ENCODE measurements at regions not wholly inside any gene's neighbourhood (a gene's known extent, or its start where the extent isn't known, plus 50 kb on each side); places are given as distances from the start of the nearest gene placed in this dataset.
"Not testable (repeated sequence)": the region's sequence is repeated elsewhere in the genome, so short reads cannot be mapped to it uniquely, and the experiment has no call there.

DNA sequence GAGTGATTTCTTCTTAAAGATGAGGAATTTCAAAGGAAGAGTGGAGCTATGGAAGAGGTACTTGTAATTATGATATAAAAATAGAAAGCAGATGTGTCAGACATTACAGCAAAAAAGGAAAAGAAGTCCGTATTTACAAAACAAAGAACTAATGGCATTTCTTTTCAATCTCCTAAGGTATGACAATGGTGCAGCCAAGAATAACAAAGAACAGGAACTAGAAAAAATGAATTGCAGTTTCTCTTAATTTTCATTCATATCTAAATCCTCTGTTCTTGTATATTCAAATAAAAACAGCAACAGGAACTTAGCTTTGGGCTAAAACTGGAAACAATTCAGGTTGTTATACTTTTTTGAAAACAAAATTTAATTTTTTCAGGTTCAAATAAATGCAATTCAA, 105.1 kb downstream of the SPRY1 start:
- DNase-seq: no peak

DNA sequence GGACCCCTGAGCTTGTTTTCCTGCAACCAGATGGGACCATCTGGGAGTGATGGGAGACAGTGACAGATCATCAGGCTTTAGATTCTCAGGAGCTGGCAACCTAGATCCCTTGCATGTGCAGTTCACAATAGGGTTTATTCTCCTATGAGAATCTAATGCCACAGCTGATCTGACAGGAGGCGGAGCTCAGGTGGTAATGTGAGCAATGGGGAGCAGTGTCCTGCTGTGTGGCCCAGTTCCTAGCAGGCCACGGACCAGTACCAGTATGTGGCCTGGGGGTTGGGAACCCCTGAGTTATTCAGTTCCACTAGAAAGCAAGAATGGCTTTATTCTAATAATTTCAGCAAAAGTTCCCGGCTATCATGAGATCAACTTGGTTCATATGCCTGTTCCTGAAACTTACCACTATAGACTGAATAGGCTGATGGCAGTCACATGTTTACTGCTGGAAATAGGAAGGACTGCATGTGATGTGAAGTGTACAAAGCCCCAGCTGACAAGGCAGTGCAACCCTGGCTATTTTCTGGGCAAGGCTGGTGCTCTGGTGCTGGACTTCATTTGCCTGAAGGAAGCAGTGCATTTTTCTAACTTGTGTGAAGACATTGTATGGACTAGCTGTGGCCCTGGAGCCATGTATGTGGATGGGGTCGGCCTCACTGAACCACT, 107.2 kb downstream of the SPRY1 start:
- no peak for DNase-seq

- DNase-seq: no peak
These were observed 108.8 kb downstream of the SPRY1 start for GRCh38 chr4:123505095-123506010.

DNA sequence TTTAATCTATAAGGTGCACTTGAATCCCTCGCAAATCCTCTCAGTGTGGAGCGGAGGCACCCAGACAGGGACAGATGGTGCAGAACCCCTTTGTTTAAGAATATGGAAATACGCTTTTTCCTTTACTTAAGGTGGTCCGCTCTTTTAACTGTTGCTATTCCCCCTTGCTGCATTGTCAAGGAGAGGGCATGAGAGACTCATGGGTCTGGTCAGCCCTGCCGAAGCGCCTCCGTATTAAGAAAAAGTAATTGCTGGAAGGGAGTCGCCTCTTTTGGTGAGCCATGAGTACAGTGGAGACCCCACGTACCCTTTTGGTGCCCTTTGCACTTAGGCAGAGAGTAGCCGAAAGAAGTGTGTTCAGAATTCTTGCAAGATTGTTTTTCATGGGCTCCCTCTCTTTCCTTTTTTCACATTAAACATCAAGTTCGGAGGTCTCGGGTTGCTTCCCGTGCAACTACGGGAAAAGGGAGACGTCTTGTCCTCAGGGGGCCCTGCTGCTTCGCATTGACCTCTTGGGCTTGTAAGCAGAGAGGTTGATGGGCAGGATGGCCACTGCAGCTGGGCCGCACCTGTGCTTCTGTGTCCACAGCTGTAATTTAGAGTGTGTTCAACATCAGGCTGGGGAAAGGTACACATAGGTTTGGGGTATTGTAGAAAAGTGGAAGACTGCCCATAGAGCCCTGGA, 109.6 kb downstream of the SPRY1 start:
- no peak for DNase-seq

DNA sequence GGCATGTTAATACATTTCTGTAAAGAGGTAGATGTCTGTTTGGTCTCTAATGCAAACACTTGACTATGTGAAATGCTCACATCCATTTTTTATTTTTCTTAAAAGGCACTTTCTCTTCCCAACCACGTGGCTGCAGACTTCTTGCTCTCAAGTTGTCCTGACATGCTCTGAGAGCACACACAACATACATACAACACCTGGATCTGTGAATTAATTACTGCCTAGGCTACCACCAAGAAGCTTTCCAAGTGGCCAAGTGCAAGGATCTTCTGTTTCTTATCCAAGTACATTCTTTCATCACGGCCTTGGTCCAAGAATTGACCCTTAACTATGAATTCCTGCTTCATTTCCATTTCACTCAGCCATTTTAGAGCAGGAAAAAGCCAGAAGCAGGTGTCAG, 110.8 kb downstream of the SPRY1 start:
- DNase-seq: no peak

DNA sequence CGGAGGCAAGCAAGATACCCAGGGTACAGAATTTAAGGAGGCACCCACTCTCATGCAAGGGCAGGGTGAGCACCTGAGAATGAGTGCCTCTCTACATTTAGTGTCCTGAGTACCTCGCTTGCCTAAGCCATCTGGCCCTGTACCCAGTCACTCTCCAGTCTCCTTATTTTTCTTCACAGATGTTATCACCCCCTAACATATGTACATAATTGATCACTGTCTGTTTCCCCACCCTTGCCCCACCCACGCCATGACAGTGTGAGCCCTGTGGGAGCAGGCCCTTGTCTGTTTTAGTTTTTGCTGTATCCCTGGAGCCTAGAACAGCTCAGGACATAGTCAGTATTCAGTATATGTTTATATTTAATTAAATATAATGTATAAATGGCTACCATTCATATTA, 113.6 kb downstream of the SPRY1 start:
- DNase-seq: no peak

DNA sequence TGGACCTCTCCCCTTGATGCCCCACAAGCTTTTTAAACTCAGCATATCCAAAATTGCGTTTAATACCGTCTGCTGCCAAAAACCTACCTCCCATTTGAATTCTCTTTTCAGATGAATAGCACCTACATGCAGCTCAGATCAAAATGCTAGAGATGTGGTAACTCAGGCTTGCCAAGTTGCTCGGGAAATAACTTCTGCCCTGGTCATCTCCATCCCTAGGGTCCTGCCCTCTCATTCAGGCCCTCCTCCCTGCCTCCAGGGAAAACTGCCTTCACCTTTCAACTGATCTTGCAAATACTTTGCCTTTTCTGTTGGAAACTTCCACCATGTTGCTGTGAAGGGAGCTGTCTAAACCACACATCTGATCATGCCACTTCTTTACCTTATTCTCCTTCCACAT, 114.1 kb downstream of the SPRY1 start:
- no peak for DNase-seq

DNA sequence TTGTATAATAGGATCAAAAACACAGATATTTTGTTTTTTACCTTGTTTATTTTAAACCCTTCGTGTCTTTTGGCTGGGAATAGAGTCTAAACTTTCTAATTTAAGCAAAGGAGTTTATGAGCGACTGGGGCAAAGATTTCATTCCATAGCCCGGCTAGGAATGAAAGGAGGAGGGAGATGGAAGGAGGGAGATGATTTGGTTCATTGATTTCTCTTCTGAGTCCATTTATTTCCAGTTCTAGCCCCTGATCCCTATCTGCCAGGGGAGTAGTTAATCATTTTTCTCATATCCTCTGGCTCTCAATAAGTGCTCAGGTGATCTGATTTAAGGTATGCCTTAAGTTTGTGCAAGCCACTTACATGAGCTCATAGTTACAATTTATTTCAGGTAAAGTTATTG, 120.0 kb downstream of the SPRY1 start:
- DNase-seq: no peak

- DNase-seq: no peak
These were observed 120.6 kb downstream of the SPRY1 start for GRCh38 chr4:123517176-123517575.

GRCh38 chr4:123517971-123518370, 121.4 kb downstream of the SPRY1 start:
- DNase-seq: no peak

GRCh38 chr4:123520325-123520724, 123.7 kb downstream of the SPRY1 start:
- no peak for DNase-seq

DNA sequence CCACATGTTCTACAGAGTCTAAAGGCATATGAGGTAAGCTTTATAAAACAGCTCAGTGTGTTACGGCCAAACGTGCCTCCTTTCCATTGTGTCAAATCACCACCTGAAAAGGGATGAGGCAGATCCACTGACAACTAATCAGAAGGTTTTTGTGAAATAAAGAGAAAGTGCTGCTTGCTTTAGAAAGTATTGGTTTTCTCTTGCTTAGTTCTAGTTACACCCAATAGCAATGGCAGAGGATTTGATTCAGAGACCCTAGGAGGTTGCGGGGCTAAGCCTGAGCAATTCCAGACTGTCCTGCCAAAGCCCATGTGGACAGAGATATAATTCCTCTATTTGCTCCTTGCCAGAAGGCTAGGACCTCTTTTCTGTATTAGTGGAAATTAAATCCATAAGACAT, 125.5 kb downstream of the SPRY1 start:
- no peak for DNase-seq

DNA sequence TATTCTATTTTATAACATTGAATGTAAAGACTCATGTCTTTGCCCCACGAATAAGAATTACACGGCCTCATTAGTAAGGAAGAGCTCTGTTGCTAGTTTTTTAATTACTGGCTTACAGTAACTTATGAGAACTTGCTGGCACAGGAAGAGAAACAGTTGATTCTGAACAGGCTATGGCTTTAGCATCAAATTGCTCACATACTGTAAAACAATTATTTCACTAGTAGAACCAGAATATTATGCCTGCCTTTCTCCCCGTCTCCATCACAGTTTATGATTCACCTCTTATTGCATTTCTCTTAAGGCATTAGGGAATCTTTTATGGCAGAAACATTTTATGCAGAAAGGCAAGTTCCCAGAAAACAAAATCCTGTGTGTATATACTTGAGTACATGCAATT, 126.1 kb downstream of the SPRY1 start:
- no peak for DNase-seq

DNA sequence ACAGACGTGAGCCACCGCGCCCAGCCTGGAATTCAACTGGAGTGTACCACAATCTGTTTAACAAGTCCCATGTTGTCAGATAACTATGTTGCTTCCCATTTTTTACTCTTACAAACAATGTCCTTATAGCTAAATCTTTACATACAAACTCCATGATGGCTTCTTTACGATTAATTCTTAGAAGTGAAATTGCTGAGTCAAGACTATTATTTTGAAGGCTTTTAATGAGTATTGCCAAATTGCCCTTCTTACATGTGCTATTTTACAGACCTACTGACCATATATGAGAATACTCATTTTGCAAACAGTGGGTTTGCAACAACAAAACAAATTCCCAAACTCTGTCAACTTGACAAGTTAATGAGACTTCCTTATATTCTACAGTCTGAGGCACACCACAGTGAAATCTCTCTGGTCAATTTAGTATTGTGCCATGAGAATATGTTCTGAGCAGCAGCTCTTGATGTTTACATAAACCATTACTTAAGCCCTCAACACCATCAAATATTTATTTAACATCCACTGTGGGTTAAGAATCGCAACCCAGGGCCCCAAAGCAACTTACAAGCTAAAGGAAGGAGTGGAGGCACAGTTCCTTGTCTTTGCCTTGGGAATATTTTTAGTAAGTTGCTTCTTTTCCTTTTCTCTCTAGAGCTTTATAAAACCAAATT, 128.5 kb downstream of the SPRY1 start:
- DNase-seq: no peak

GRCh38 chr4:123526511-123526910, 129.9 kb downstream of the SPRY1 start:
- no peak for DNase-seq

GRCh38 chr4:123528501-123529277, 132.1 kb downstream of the SPRY1 start:
- no peak for DNase-seq

DNA sequence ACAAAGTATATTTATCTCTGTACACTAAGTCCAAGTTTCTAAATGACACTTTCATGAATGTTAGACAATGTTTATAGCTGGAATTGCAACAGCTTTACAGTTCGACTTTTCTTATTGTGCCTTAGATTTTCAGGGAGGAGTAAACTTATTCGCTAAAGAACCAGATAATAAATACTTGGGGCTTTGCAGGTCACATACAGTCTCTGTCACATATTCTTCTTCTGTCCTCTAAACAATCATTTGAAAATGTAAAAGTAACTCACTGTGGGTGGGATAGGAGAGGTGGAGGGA, 132.6 kb downstream of the SPRY1 start:
- DNase-seq: no peak

GRCh38 chr4:123530357-123530756, 133.8 kb downstream of the SPRY1 start:
- DNase-seq: no peak

DNA sequence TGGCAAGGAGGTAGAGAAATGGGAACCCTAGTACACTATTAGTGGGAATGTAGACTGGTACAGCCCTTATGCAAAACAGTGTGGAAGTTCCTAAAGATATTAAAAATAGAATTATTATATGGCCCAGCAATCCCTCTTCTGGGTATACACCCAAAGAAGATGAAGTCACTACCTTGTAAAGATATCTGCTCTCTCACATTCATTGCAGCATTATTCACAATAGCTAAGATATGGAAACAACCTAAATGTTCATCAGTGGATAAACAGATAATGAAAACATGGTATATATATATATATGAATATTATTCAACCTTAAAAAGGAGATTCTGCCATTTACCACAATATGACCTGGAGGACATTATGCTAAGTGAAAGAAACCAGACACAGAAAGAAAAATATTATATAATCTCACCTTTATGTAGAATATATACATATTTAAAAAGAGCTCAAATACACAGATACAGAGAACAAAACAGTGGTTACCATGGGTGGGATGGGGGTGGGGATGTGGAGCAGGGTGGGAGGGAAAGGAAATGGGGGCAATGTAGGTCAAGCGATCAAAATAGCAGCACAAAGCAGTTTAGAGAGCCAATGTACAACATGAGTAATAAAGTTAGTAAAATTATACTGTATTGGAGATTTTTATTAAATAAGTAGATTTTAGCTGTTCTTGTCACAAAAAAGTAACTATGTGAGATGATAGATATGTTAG, 138.6 kb downstream of the SPRY1 start:
- DNase-seq: no peak

DNA sequence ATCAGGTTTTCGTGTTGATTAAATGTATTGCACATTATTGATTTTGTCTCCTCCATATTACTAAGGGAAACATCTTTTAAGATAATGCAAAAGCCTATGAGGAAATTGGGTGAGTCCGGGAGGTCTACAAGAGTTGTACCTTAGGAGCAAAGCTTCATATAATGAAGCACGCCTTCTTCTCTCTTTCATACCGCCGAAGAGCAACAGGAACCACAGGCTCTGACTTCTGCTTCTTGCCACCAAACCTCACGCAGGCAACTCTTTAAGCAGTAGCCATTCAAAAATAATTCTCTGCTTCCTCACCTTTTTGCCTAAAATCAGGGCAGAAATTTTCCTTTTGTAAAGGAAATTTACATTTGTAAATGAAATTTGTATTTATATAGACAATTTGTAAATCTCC, 139.6 kb downstream of the SPRY1 start:
- no peak for DNase-seq

DNA sequence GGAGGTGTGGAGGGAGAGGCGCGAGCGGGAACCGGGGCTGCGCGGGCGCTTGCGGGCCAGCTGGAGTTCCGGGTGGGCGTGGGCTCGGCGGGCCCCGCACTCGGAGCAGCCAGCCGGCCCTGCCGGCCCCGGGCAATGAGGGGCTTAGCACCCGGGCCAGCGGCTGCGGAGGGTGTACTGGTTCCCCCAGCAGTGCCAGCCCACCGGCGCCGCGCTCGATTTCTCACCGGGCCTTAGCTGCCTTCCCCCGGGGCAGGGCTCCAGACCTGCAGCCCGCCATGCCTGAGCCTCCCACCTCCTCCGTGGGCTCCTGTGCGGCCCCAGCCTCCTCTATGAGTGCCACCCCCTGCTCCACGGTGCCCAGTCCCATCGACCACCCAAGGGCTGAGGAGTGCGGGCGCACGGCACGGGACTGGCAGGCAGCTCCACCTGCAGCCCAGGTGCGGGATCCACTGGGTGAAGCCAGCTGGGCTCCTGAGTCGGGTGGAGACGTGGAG, 141.4 kb downstream of the SPRY1 start:
- DNase-seq: not testable (repeated sequence)
